GM19438 (cell line): ENCODE measurements at regions not wholly inside any gene's neighbourhood (a gene's known extent, or its start where the extent isn't known, plus 50 kb on each side); places are given as distances from the start of the nearest gene placed in this dataset.
"Not testable (repeated sequence)": the region's sequence is repeated elsewhere in the genome, so short reads cannot be mapped to it uniquely, and the experiment has no call there.

Experiments used
- ATAC-seq: cut with Tn5 transposase; IDR thresholded peaks from one replicate; pipeline ENCODE4 v1.9.1; 2021; ENCODE audit warnings: low read depth; ENCODE audit not compliant: unreplicated experiment

GRCh38 chr6:27775138-27775795 is 136.9 kb downstream of the OR2B2 start:
- ATAC-seq, result not testable (repeated sequence)

GRCh38 chr6:27774264-27774600 is 138.0 kb downstream of the OR2B2 start:
- ATAC-seq, result not testable (repeated sequence)

GRCh38 chr6:27773542-27774263 is 138.5 kb downstream of the OR2B2 start:
- ATAC-seq, result not testable (repeated sequence)

- no peak for ATAC-seq
These were observed 139.8 kb downstream of the OR2B2 start for GRCh38 chr6:27772261-27773001.

- no peak for ATAC-seq
These were observed 141.0 kb downstream of the OR2B2 start for GRCh38 chr6:27771235-27771634.

GRCh38 chr6:27770724-27771123 is 141.5 kb downstream of the OR2B2 start:
- ATAC-seq, result no peak

- no peak for ATAC-seq
These were observed 143.6 kb downstream of the OR2B2 start for GRCh38 chr6:27768556-27768955.

GRCh38 chr6:27767851-27768250 is 144.3 kb downstream of the OR2B2 start:
- ATAC-seq, result no peak

- no peak for ATAC-seq
These were observed 145.8 kb downstream of the OR2B2 start for GRCh38 chr6:27766405-27766804.

GRCh38 chr6:27765028-27765590 is 147.1 kb downstream of the OR2B2 start:
- ATAC-seq, result no peak

GRCh38 chr6:27761391-27761790 is 150.8 kb downstream of the OR2B2 start:
- no peak for ATAC-seq

GRCh38 chr6:27760464-27760863 is 151.7 kb downstream of the OR2B2 start:
- ATAC-seq, result no peak

- no peak for ATAC-seq
These were observed 152.3 kb downstream of the OR2B2 start for GRCh38 chr6:27759930-27760329.

- no peak for ATAC-seq
These were observed 153.7 kb downstream of the OR2B2 start for GRCh38 chr6:27758491-27758890.

GRCh38 chr6:27757307-27757706 is 154.9 kb downstream of the OR2B2 start:
- ATAC-seq, result no peak

GRCh38 chr6:27755768-27756167 is 156.4 kb downstream of the OR2B2 start:
- ATAC-seq, result no peak

GRCh38 chr6:27754408-27754782 is 157.8 kb downstream of the OR2B2 start:
- no peak for ATAC-seq

GRCh38 chr6:27753668-27754407 is 158.4 kb downstream of the OR2B2 start:
- ATAC-seq, result no peak

GRCh38 chr6:27752038-27752885 is 159.9 kb downstream of the OR2B2 start:
- ATAC-seq, result no peak

- ATAC-seq, result no peak
These were observed 163.5 kb downstream of the OR2B2 start for GRCh38 chr6:27748661-27749060.
